ENCODE measurements at regions not wholly inside any gene's neighbourhood (a gene's known extent, or its start where the extent isn't known, plus 50 kb on each side); places are given as distances from the start of the nearest gene placed in this dataset.

GRCh38 chr1:88194542-88194941 is 489.5 kb upstream of the PKN2 start:
- TF ChIP-seq ZNF8 (CRISPR knock-in tag; IDR thresholded peaks at IDR 0.05) (no peak), CSRNP3 (CRISPR knock-in tag; IDR thresholded peaks at IDR 0.05) (no peak), ISL1 (CRISPR knock-in tag; IDR thresholded peaks at IDR 0.05) (no peak), POU6F1 (CRISPR knock-in tag; IDR thresholded peaks at IDR 0.05; ENCODE audit: borderline replicate concordance, low read depth) (no peak), TCF4 (CRISPR knock-in tag; IDR thresholded peaks at IDR 0.05; ENCODE audit: borderline replicate concordance) (no peak), ARNTL (CRISPR knock-in tag; IDR thresholded peaks at IDR 0.05; ENCODE audit: borderline replicate concordance, low read depth) (no peak), RARB (CRISPR knock-in tag; IDR thresholded peaks at IDR 0.05) (no peak), TSHZ2 (CRISPR knock-in tag; IDR thresholded peaks at IDR 0.05) (no peak)
- no peak for ATAC-seq

- ATAC-seq = no peak
- TF ChIP-seq GLIS3 (CRISPR knock-in tag; IDR thresholded peaks at IDR 0.05) (no peak), TCF4 (CRISPR knock-in tag; IDR thresholded peaks at IDR 0.05; ENCODE audit: borderline replicate concordance) (no peak), TOX (CRISPR knock-in tag; IDR thresholded peaks at IDR 0.05; ENCODE audit: borderline replicate concordance) (no peak), RARB (CRISPR knock-in tag; IDR thresholded peaks at IDR 0.05) (no peak), ZC3H10 (CRISPR knock-in tag; IDR thresholded peaks at IDR 0.05) (no peak), PATZ1 (CRISPR knock-in tag; IDR thresholded peaks at IDR 0.05; ENCODE audit: borderline replicate concordance) (no peak), ISL1 (CRISPR knock-in tag; IDR thresholded peaks at IDR 0.05) (no peak), ZFP30 (CRISPR knock-in tag; IDR thresholded peaks at IDR 0.05) (no peak), TSHZ2 (CRISPR knock-in tag; IDR thresholded peaks at IDR 0.05) (no peak), ESRRG (CRISPR knock-in tag; IDR thresholded peaks at IDR 0.05) (no peak), CSDC2 (CRISPR knock-in tag; IDR thresholded peaks at IDR 0.05) (no peak), ZFP3 (CRISPR knock-in tag; IDR thresholded peaks at IDR 0.05) (no peak)
Observed at GRCh38 chr1:88200545-88200944, 483.5 kb upstream of the PKN2 start.

- TF ChIP-seq ARNTL (CRISPR knock-in tag; IDR thresholded peaks at IDR 0.05; ENCODE audit: borderline replicate concordance, low read depth) (no peak), ZC3H10 (CRISPR knock-in tag; IDR thresholded peaks at IDR 0.05) (no peak), ISL1 (CRISPR knock-in tag; IDR thresholded peaks at IDR 0.05) (no peak), GLIS3 (CRISPR knock-in tag; IDR thresholded peaks at IDR 0.05) (no peak), PATZ1 (CRISPR knock-in tag; IDR thresholded peaks at IDR 0.05; ENCODE audit: borderline replicate concordance) (no peak), TCF4 (CRISPR knock-in tag; IDR thresholded peaks at IDR 0.05; ENCODE audit: borderline replicate concordance) (no peak)
- ATAC-seq = no peak
Observed at GRCh38 chr1:88204111-88204510, 480.0 kb upstream of the PKN2 start.
